ENCODE measurements at regions not wholly inside any gene's neighbourhood (a gene's known extent, or its start where the extent isn't known, plus 50 kb on each side); places are given as distances from the start of the nearest gene placed in this dataset.

- TF ChIP-seq CTCF (conservative IDR thresholded peaks at IDR 0.05) (no peak), EZH2 (IDR thresholded peaks at IDR 0.05; ENCODE audit: low read depth) (no peak)
Measured at GRCh38 chr7:25312968-25313367, 84.7 kb upstream of the NPVF start.
